ENCODE measurements at regions not wholly inside any gene's neighbourhood (a gene's known extent, or its start where the extent isn't known, plus 50 kb on each side); places are given as distances from the start of the nearest gene placed in this dataset.

DNA sequence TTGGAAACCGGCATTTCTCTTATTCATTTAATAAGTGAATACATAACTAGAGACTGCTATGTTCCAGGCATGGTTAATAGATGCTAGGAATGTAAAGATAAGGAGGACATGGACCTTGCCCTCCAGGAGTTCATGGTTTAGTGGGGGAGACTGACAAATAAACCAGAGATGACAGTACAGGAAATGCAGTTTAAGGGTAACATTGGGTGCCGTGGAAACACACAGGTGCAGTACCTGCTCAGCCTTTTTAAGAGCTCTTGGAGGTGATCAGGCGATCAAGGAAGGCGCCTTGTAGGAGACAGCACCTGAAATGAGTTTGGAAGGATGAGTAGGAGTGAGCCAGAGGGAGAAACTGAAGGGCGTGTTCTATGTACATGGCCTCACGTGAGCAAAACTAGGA is 145.8 kb downstream of the AASDH start:
- H3K79me2 ChIP-seq (ENCODE audit: insufficient read depth, low read length) = no peaks in the 10 kb centered on the region
- H3K4me3 ChIP-seq (ENCODE audit: insufficient read depth, low read length, poor library complexity, severe bottlenecking) = no peak overlapping the region
- H3K9me3 ChIP-seq (ENCODE audit: insufficient read depth, low read length) = no peaks in the 10 kb centered on the region
- no peak overlapping the region for H3K9ac ChIP-seq (ENCODE audit: low read length)
- no peaks in the 10 kb centered on the region for H3K27me3 ChIP-seq (ENCODE audit: low read length)
- H3F3A ChIP-seq (ENCODE audit: insufficient read depth) = no peaks in the 10 kb centered on the region
- H3K27ac ChIP-seq (ENCODE audit: low read depth, low read length) = no peak overlapping the region
- no peaks in the 10 kb centered on the region for H4K20me1 ChIP-seq (ENCODE audit: low read depth, low read length)
- TF ChIP-seq, protein P1, sequence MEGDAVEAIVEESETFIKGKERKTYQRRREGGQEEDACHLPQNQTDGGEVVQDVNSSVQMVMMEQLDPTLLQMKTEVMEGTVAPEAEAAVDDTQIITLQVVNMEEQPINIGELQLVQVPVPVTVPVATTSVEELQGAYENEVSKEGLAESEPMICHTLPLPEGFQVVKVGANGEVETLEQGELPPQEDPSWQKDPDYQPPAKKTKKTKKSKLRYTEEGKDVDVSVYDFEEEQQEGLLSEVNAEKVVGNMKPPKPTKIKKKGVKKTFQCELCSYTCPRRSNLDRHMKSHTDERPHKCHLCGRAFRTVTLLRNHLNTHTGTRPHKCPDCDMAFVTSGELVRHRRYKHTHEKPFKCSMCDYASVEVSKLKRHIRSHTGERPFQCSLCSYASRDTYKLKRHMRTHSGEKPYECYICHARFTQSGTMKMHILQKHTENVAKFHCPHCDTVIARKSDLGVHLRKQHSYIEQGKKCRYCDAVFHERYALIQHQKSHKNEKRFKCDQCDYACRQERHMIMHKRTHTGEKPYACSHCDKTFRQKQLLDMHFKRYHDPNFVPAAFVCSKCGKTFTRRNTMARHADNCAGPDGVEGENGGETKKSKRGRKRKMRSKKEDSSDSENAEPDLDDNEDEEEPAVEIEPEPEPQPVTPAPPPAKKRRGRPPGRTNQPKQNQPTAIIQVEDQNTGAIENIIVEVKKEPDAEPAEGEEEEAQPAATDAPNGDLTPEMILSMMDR (IDR thresholded peaks at IDR 0.05; ENCODE audit: insufficient read depth, low read length, poor library complexity, severe bottlenecking) = no peak
- TF ChIP-seq EZH2phosphoT487 (conservative IDR thresholded peaks at IDR 0.05; ENCODE audit: low read length) = no peak
- no peaks in the 10 kb centered on the region for H3K9me2 ChIP-seq (replicated peaks; ENCODE audit: insufficient read depth, low read length)
- H2AFZ ChIP-seq (ENCODE audit: low read depth, low read length, severe bottlenecking) = no peak overlapping the region
- H3K36me3 ChIP-seq (ENCODE audit: low read length) = no peaks in the 10 kb centered on the region
- H3K4me2 ChIP-seq (ENCODE audit: low read depth, low read length, poor library complexity, severe bottlenecking) = no peak overlapping the region

DNA sequence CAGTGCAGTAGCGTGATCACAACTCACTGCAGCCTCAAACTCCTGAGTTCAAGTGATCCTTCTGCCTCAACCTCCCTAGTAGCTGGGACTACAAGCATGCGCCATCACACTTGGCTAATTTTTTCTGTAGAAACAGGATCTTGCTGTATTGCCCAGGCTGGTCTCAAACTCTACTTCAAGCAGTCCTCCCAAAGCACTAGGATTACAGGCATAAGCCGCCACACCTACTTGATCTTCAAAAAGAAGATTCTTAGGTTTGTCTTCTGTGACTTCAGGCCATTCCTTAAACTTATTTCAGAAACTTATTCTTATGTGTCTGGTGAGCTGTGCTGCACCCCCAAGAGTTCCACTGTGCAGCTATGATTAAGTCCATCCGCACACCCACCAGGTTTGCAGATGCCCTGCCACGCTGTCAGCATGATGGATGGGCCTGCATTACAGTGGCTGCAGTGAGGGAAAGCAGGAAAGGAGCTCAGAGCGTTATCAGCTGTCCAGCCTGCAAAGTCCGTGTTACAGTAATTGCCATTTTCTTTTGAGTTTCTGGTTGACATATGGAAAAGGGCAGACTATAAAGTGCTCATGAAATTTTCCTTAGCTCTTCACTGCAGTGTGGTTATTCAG is 146.6 kb downstream of the AASDH start:
- Histone ChIP-seq H3K79me2 (ENCODE audit: insufficient read depth, low read length) (no peaks in the 10 kb centered on the region), H3K27ac (ENCODE audit: low read depth, low read length) (no peak overlapping the region), H3F3A (ENCODE audit: insufficient read depth) (no peaks in the 10 kb centered on the region), H3K9ac (ENCODE audit: low read length) (no peak overlapping the region), H4K20me1 (ENCODE audit: low read depth, low read length) (no peaks in the 10 kb centered on the region), H3K9me3 (ENCODE audit: insufficient read depth, low read length) (no peaks in the 10 kb centered on the region), H3K36me3 (ENCODE audit: low read length) (no peaks in the 10 kb centered on the region), H3K4me3 (ENCODE audit: insufficient read depth, low read length, poor library complexity, severe bottlenecking) (no peak overlapping the region), H3K9me2 (replicated peaks; ENCODE audit: insufficient read depth, low read length) (no peaks in the 10 kb centered on the region), H2AFZ (ENCODE audit: low read depth, low read length, severe bottlenecking) (no peak overlapping the region), H3K27me3 (ENCODE audit: low read length) (no peaks in the 10 kb centered on the region), H3K4me2 (ENCODE audit: low read depth, low read length, poor library complexity, severe bottlenecking) (no peak overlapping the region)
- TF ChIP-seq, protein P1 (IDR thresholded peaks at IDR 0.05; ENCODE audit: insufficient read depth, low read length, poor library complexity, severe bottlenecking) = no peak
- TF ChIP-seq EZH2phosphoT487 (conservative IDR thresholded peaks at IDR 0.05; ENCODE audit: low read length) = no peak

DNA sequence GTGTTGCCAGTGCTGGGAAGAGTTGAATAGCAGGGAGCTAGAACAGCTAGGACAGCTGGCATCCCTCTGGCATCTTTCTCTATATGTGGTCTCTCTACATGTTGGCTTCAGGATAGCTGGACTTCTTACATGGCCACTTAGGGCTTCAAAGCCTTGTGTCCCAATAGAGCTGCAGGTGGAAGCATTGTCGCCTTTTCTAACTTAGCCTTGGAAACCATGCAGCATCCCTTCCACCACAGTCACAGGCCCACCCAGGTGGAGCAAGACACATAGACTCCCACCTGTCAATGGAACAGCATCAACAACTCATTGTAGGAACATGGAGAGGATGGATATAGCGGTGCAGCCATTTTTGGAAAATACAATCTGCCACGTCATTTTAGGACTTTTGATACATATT is 149.0 kb downstream of the AASDH start:
- no peak overlapping the region for H3K27ac ChIP-seq (ENCODE audit: low read depth, low read length)

More for the DNA sequence above, 149.0 kb downstream of the AASDH start:
- Histone ChIP-seq H3K27me3 (ENCODE audit: low read length) (no peaks in the 10 kb centered on the region), H3K79me2 (ENCODE audit: insufficient read depth, low read length) (no peaks in the 10 kb centered on the region), H3K36me3 (ENCODE audit: low read length) (no peaks in the 10 kb centered on the region), H3K9ac (ENCODE audit: low read length) (no peak overlapping the region), H3K4me2 (ENCODE audit: low read depth, low read length, poor library complexity, severe bottlenecking) (no peak overlapping the region), H3K9me2 (replicated peaks; ENCODE audit: insufficient read depth, low read length) (no peaks in the 10 kb centered on the region), H2AFZ (ENCODE audit: low read depth, low read length, severe bottlenecking) (no peak overlapping the region), H3K9me3 (ENCODE audit: insufficient read depth, low read length) (no peaks in the 10 kb centered on the region), H3F3A (ENCODE audit: insufficient read depth) (no peaks in the 10 kb centered on the region), H4K20me1 (ENCODE audit: low read depth, low read length) (no peaks in the 10 kb centered on the region), H3K4me3 (ENCODE audit: insufficient read depth, low read length, poor library complexity, severe bottlenecking) (no peak overlapping the region)
- no peak for TF ChIP-seq EZH2phosphoT487 (conservative IDR thresholded peaks at IDR 0.05; ENCODE audit: low read length)
- TF ChIP-seq, protein P1 (IDR thresholded peaks at IDR 0.05; ENCODE audit: insufficient read depth, low read length, poor library complexity, severe bottlenecking) = no peak
